Hematopoietic multipotent progenitor cell treated with erythropoietin and hydrocortisone succinate and interleukin-3 and kit ligand, for 15 days (in vitro differentiated cells): ENCODE measurements at regions not wholly inside any gene's neighbourhood (a gene's known extent, or its start where the extent isn't known, plus 50 kb on each side); places are given as distances from the start of the nearest gene placed in this dataset.

Experiments used
- DNase-seq: peaks from one replicate; pipeline ENCODE4 v3.0.0-alpha.2; 2015; ENCODE audit warnings: low spot score

DNA sequence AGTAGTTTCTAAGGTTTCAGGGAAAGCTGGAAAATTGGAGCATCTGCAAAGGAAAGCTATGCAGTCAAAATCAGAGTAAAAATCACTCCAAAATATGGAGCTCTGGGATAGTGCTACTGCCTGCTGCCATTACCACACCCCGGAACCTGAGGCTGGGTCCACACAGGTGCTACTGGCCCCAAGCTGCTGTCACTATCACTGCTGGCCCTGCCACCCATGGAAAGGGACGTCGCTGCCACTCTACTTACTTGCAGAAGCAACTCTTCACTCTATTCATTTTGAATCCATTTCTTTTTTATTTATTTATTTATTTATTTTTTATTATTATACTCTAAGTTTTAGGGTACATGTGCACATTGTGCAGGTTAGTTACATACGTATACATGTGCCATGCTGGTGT lies 60.3 kb upstream of the RGS18 start:
- no peak for DNase-seq

DNA sequence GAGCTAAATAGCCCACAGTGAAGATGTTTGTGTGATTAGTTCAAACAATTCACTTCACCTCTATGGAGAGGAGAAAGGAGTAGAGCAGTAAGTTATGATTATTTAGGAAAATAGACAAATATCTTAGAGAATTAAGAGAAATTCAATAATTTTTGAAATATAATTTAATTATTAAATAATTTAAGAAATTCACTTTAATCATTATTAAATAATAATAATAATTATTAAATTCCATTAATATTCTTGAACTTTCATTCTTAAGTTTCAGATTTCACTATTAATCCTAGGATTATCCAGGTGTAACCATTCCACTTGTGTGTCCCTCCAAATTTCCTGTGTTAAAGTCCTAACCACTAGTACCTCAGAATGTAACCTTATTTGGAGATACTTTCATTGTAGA lies 58.9 kb upstream of the RGS18 start:
- no peak for DNase-seq

DNA sequence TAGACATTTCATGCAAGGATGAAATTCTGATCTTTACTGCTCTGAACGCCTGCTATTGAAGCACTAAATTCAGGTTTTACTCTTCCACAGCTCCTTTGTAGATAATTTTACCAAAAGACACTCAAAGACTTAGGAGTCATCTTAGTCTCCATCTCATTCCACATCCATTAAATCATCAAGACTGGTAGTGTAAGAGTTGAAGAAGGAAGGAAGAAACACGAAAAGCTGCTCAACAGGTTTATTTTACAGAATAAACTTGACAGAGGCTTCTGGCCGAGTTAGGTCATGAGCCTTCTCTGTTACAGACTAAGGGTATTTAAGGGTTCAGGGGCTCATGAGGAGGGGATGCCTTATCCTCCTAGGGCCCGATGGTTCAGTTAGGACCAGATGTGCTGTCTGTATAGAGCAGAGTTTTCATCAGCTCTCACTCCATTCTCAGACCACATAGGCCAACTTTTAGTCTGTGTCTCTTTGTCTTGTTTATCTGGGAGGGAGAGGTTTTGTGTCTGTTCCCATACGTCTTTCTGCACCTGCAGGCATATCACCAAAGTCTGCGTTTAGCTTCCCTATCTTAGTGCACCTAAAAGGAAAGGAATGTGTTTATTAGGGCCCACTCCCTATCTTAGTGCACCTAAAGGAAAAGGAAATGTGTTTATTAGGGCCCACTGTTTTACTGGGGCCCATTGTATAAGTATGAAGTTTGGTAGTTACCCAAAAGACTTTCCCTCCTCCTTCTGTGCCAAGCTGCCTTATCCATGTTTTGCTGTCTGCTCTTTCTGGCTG lies 57.4 kb upstream of the RGS18 start:
- no peak for DNase-seq

GRCh38 chr1:192104128-192104527 lies 54.1 kb upstream of the RGS18 start:
- no peak for DNase-seq

- DNase-seq: no peak
These were observed 53.4 kb upstream of the RGS18 start for GRCh38 chr1:192104852-192105251.

DNA sequence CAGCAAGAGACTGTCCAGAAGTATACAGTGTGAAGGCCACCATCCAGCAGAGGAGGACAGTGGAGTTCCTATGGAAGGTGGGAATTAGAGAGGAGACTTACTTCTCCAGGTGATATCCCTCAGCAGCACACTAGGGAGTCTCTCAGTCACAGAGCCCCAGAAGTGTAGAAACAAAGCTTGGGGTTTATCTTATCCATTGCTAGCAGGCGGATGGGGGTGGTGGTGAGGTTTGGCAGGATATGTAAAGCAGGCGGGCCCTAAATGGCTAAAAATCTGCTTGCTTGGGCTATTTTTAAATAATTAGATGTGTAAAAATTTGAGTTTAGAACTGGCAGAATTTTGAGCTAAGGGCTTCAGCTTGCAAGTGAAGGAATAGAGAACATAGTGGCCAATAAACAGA lies 50.1 kb upstream of the RGS18 start:
- DNase-seq: peak; percentile 20
